NCI-H748 treated with DMSO at 0.1 percent for 48 hours (cell line): ENCODE measurements at regions not wholly inside any gene's neighbourhood (a gene's known extent, or its start where the extent isn't known, plus 50 kb on each side); places are given as distances from the start of the nearest gene placed in this dataset.
A peak's percentile ranks its signal among the peaks of the same experiment; 100 is the strongest.

Experiments used
- DNase-seq: peaks from one replicate; lab custom pipeline; 2025; lab: John Stamatoyannopoulos, UW

GRCh38 chr6:164453835-164454234 lies 855.6 kb downstream of the C6orf118 start:
- DNase-seq: no peak

- no peak for DNase-seq
Observed at GRCh38 chr6:164442572-164442971, 866.8 kb downstream of the C6orf118 start.

- DNase-seq: no peak
Observed at GRCh38 chr6:164439331-164439730, 870.1 kb downstream of the C6orf118 start.

GRCh38 chr6:164436976-164437375 lies 872.4 kb downstream of the C6orf118 start:
- DNase-seq: no peak

- DNase-seq: no peak
Observed at GRCh38 chr6:164427728-164428402, 881.5 kb downstream of the C6orf118 start.

- no peak for DNase-seq
Observed at GRCh38 chr6:164424489-164424888, 884.9 kb downstream of the C6orf118 start.

- DNase-seq: no peak
Observed at GRCh38 chr6:164419099-164419498, 890.3 kb downstream of the C6orf118 start.

GRCh38 chr6:164418262-164418588 lies 891.2 kb downstream of the C6orf118 start:
- no peak for DNase-seq

GRCh38 chr6:164417537-164418261 lies 891.7 kb downstream of the C6orf118 start:
- DNase-seq: no peak

- no peak for DNase-seq
Observed at GRCh38 chr6:164415832-164416563, 893.4 kb downstream of the C6orf118 start.

GRCh38 chr6:164414695-164415094 lies 894.7 kb downstream of the C6orf118 start:
- no peak for DNase-seq

GRCh38 chr6:164412566-164412965 lies 896.8 kb downstream of the C6orf118 start:
- DNase-seq: no peak

GRCh38 chr6:164410017-164410416 lies 899.4 kb downstream of the C6orf118 start:
- no peak for DNase-seq

GRCh38 chr6:164409309-164410009 lies 899.9 kb downstream of the C6orf118 start:
- no peak for DNase-seq

- DNase-seq: no peak
Observed at GRCh38 chr6:164408868-164409267, 900.5 kb downstream of the C6orf118 start.

GRCh38 chr6:164404812-164405488 lies 904.5 kb downstream of the C6orf118 start:
- DNase-seq: no peak

GRCh38 chr6:164401871-164402270 lies 907.5 kb downstream of the C6orf118 start:
- DNase-seq: no peak

- DNase-seq: no peak
Observed at GRCh38 chr6:164398647-164399046, 910.8 kb downstream of the C6orf118 start.

- DNase-seq: peak; percentile 86
Observed at GRCh38 chr6:164396071-164397047, 913.0 kb downstream of the C6orf118 start.

GRCh38 chr6:164379795-164380194 lies 929.6 kb downstream of the C6orf118 start:
- DNase-seq: no peak

GRCh38 chr6:164378330-164378729 lies 931.1 kb downstream of the C6orf118 start:
- DNase-seq: peak; percentile 95
